NOMO-1 treated with DMSO at 0.1 percent for 48 hours (cell line): ENCODE measurements at regions not wholly inside any gene's neighbourhood (a gene's known extent, or its start where the extent isn't known, plus 50 kb on each side); places are given as distances from the start of the nearest gene placed in this dataset.
A peak's percentile ranks its signal among the peaks of the same experiment; 100 is the strongest.
"Not testable (repeated sequence)": the region's sequence is repeated elsewhere in the genome, so short reads cannot be mapped to it uniquely, and the experiment has no call there.

Experiments used
- DNase-seq: peaks from one replicate; lab custom pipeline; 2025; ENCODE audit not compliant: unreplicated experiment; lab: John Stamatoyannopoulos, UW

DNA sequence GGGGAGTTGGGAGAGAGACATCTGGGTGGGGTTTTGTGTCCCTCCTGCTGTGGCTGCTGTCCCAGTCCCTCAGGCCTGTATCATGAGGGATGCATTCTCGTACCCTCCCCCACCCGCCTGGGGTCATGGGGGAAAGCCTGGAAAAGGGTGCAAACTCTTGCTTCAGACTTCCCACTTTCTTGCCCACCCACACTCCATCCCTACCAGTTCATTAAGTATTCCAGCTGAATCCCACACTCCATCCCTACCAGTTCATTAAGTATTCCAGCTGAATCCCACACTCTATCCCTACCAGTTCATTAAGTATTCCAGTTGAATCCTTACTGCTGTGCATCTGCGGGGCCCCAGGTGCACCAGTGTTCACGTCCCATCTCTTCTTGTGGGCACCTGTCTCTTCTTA, 116.3 kb downstream of the ACAA2 start:
- DNase-seq = no peak

DNA sequence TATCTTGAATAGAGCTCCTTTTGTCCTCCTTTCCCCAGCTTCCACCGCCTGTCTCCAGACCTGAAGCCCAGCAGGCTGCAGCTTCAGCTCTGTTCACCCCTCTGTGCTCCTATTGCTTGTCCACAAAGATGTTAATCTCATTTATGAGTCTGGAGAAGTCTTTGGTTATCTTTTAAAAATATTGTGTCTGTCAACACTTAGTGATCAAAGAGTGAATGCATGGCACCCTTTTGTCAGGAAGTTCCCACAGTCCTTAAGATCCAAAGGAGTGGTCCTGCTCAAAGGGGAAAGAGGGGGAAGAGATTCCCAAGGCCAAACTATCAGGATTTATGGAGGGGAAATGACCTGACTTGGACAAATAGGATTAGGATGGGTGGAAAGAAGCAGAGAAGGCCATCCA, 118.9 kb downstream of the ACAA2 start:
- no peak for DNase-seq

DNA sequence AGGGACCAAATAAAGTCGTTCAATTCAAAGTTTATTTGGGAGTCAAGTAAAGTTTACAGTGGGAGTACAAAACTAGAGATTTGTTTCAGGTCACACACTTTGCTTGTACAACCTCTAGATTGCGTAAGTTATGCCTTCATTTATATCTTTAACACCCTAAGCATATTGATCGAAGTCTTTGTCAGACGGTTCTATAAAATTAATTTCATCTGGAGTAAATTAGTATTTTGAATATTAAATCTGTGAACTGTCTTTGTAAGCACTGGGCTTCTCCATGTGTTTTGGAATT, 119.7 kb downstream of the ACAA2 start:
- DNase-seq = no peak

DNA sequence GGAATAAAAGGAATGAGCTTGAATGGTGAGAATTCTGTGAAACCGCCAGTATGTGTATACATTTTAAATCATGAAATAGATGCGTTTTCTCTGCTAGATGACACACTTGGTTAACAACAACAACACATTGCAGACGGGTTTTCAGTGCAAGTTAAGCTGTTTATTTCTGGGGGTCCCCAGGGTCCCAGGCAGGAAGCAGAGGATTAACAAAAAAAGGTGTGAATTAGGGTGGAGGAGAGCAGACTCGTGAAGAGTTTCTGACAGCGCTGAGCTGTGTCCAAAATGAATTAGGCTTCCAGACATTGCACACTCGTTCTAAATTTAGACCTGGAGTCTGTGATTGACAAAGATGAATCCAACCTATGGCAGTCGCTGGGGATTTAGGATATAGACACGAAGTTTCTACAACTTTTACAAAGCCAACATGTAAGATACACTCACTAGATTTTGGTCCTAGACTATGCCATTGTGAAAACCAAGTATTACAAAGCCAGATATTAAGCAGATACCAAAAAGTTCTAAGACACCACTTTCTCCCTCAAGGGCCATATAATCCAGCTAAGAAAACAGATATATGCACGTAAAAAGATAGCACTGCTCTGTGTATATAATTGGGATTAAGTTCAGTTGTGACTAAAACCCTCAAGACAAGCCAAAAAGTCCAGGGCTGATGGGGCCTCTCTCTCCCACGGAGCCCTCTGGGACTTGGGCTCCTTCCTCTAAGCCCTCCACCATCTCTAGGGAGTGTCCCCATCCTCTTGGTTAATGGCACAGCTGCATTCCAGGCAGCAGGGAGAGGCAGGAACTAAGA, 120.2 kb downstream of the ACAA2 start:
- DNase-seq = no peak

DNA sequence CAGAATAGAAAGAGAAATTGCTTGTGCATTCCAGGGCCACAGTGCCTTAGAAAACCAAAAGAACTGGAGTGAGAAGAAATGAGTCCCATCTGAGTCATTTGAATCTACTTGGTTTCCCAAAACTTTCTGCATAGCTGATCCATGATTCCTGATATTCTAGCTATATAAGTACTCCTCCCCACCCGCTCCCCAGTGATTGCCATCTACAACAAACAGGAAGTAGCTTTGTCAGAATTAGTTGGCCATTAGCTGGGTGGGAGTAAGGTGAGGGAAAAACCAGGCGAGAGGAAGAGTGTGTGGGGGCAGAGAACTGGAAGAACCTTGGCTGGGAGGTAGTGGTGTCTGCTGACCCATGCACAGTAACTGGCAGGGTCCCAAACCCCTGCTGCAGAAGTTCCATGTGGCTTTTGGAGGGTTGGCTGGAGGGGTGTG, 122.1 kb downstream of the ACAA2 start:
- DNase-seq = no peak

DNA sequence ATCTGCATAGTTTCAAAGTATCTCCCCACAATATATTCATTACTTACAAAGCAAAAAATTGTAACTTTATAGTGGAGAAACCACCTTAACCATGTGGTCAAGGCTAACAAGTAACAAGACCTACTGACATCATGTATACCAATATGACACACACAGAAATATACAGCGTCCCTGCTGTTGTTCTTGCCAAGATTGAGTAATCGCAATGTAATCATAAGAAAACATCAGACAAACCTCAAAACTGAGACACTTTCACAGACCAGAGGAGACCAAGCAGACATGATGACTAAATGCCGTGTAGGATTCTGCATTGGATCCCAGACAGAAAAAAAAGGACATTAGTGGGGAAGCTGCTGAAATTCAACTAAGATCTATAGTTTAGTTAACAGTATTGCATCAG, 123.0 kb downstream of the ACAA2 start:
- no peak for DNase-seq

DNA sequence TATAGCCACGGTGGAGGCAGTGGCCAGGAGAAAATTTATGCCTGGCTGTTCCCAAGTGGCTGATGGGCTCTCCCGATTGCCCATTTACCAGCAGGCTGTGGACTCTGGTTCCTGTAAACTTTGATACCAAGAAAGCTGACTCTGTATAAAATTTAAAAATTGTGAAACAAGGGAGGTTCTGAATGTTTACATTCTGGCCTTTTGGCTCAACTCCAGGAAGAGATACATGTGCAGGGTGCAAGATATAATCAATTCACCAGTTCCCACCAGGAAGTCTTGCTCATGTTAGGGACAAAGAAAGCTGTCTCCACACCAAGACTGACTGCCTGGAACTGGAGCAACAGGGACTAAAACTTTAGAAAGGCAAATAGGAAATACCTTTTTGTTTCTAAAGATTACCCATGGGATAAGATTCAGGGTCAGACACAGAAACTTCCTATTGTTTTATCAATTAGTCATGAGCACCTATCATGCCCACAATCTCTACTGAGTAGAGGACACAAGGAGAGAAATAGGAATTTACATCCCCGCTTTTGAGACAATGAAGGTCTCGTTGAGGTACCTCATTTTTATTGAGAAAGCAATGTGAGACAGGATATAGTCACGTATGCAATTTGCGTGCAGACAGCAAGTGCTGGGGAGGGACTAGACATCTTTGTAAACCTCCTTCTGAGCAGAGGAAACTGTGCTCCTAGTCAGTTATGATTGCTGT, 123.5 kb downstream of the LIPG start:
- DNase-seq = no peak

DNA sequence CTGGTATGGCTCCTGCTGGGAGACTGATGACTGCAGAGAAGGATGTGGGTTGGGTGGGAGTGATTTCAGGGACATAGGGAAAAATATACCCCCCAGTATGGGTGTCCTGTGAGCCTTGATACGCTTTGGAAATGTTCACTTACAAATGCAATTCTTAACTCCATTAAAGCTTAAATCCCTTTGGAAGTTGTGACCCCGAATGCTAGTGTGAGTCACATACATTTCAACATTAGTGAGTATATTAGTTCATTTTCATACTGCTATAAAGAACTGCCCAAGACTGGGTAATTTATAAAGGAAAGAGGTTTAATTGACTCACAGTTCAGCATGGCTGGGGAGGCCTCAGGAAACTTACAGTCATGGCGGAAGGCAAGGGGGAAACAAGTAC, 120.9 kb downstream of the LIPG start:
- not testable (repeated sequence) for DNase-seq

DNA sequence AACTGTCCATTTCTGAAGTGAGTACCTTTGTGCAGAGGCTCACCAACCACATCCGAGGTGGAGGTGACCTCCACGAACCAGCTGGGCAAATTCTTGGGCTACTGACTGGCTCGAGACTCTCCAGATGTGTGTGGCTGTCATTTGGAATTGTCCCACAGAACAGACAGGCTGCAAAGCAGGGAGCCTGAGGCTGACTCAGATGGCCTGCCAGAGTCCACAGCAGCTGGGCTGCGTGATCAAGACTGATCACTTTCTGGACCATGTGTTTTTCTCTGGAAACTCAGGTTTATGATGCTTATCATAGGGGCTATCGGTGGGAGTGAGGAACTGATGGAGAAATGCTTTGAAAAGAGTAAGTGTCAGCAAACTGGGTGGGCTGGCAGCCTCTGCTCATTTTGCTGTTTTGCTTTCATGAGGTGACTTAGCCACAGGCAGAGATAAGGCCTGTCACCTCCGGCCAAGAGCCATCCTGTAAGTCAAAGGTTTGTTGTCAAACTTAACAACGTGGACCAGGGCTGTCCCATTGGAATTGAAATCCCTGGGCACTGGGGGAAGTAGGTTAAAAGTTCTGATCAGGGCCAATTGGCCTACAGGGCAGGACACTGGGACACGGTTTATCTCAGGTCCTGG, 120.4 kb downstream of the LIPG start:
- DNase-seq = no peak

DNA sequence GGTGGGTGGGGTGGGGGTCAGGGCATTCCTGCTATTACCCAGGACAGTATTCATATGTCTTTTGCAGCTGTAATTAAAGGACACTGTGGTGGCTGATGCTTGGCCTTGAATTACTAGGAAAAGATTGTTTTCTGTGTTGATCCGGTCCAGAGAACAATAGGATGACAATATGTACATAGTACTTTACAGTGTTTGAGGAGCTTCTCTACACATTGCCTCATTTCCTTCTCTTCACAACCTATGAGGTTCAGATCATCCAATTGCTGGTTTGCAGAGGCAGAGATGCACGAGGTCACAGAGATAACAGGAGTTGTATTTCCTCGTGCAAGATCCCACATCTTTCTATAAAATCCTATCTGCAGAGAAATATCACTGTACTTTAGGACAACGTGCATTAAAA, 119.5 kb downstream of the LIPG start:
- no peak for DNase-seq

DNA sequence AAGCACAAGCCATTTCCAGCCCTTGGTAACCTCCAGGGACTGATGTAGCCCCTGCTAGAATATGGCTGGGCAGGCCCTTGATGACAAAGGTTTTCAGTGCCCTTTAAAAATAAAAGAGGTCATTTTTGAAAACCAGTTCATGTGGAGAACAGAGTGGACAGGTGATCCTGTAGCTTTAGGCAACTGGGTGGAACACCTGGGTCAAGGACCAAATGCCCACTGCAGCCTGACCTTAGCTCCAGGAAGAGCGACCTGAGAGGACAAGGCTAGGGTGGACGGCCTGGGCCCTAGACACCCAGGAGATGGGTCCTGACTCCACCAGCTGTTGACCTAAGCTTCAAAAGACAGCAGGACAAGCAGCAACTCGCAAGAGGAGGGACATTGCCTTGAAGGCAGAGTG, 116.6 kb downstream of the LIPG start:
- DNase-seq = no peak

DNA sequence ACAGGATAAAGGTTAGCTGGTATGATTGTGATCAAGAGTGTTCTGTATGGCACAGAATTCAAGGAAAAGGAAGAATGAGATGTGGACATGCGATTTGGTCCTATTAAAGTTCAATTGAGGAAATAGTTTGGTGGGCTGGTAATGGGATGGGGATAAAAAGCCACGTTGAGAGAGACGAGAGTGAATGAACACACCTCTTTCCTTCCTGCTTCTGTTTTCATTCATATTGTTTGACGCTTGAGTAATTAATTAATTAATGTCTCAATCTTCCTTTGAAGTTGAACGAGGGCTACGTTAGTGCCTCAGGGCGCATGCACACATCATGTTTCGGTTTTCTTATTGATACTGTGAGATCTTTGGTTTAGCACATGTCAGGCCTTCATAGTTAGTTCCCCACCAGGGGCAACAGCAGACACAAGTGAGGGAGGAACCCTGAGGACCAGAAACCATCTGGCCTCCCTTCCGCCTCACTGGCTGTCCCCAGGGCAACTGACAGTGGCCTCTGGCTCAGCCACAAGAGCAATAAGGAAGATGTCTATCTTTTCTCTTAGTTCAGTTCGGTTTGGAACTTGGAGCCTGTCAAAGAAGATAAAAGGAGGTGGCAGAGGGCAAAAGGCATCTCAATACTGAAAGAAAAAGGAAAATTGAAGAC, 116.0 kb downstream of the LIPG start:
- no peak for DNase-seq

DNA sequence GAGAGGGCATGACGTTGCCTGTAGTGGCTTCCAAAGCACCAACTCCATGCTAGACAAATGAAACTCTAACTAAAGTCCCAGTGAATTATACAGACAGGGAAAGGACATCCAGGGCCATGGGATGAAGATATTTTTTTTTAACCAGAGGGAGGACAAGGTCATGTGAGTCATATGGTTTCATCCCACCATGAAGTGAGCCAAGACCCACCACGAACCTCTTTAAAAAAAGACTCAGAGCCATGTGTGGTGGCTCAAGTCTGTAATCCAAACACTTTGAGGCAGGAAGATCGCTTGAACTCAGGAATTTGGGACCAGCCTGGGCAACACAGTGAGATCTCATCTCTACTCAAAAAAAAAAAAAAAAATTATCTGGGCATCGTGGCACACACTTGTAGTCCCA, 115.2 kb downstream of the LIPG start:
- DNase-seq = no peak

DNA sequence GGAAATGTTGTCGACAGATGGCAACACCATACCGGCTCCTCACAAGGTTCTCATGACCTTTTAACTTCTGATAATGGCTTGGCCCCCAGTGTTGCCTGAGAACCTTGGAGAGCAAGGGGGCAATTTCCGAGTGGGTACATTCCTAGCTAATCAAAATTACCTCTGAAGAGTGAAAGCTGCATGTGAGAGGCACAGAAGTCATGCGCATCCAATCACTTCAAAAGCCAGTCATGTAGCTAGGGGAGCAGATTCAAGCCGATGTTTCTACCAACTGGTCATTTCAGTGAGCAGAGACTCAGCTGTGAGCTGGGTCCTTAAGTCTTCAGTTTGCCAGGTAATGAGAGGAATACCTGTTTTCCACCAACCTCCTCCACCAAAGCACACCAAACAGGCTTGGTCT, 111.4 kb downstream of the LIPG start:
- no peak for DNase-seq

DNA sequence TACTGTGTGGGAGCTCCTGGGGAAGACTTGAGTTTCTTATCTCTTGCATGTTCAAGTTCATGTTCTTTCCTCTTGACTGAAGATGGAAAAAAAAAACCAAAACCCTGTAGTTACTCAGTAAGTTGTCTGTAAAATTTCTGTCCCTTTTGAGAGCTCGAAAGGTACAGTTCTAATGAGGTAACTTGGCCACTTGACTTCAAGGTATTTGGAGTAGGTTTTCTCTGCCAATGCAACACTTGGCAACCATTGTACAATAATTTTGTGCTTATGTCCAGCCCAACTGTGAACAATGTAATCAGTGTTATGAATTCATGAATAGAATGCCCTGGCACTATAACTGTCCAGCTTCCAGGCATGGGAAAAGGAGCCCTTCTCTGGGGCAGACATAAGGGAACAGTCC, 111.0 kb downstream of the LIPG start:
- DNase-seq = no peak

DNA sequence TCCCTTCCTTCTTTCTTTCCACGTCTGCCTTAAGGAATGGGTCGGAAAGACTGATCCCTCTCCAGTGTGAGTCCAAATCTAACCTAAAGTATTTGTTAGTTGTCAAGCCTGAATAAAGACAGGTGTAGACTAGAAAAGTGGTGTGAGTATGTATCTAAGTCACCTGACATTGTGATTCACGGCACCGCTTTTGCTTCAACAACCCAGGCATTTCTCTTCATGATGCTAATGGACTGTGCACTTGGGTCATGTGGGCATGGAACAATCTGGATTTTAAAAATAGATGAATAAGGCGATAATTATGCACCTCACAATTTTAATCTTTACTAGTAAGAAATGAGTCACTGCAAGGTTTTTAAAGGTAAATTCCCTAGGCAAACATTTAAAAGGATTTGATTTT, 107.5 kb downstream of the LIPG start:
- DNase-seq = no peak

DNA sequence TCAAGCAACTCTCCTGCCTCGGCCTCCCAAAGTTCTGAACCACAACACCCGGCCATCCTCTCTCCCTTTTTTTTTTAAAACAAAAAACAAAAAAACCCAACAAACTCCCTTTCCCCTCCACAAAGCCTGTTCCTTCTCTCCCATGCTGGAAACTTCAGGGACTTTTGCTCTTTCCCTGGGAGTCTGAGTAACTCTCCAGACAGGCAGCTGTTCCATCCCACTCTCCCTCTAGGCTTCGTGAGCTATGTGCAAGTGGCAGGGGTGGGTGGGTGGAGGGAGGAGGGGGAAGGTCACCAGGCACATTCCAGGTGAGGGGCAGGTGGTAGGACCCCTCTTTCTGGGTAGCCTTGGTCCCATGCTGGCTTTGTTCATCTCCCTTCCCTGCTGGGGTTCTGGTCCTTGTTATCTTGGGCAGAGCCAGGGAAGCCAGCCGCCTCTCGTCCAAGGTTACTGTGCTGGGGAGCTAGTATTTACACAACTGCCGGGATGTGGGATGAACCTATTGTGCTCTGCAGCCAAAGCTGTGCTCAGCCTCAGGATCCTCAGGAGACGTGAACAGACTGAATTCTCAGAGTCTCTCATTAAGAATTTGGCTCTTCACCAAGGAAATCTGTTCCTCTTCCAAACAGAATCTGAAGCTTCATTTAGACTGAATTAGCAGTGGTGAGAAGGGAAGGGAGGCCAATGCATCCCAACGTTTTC, 106.9 kb downstream of the LIPG start:
- no peak for DNase-seq

DNA sequence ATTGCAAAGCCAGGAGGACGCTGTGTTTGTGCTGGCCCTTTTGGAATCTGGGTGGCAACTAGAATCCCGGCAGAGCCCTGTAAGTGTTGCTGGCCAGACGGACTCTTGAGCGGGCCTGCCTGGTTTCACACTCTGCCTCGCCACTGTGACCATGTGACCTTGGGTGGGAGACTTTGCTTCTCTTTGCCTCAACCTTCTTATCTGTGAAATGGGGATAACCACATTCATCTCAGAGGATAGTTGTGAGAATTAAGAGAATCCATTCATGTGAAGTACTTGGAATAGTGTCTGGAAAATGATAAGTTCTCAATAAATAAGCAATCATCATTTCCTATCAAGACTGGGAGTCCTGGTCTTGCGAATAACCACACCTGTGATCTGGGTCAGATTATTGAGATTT, 105.6 kb downstream of the LIPG start:
- no peak for DNase-seq

DNA sequence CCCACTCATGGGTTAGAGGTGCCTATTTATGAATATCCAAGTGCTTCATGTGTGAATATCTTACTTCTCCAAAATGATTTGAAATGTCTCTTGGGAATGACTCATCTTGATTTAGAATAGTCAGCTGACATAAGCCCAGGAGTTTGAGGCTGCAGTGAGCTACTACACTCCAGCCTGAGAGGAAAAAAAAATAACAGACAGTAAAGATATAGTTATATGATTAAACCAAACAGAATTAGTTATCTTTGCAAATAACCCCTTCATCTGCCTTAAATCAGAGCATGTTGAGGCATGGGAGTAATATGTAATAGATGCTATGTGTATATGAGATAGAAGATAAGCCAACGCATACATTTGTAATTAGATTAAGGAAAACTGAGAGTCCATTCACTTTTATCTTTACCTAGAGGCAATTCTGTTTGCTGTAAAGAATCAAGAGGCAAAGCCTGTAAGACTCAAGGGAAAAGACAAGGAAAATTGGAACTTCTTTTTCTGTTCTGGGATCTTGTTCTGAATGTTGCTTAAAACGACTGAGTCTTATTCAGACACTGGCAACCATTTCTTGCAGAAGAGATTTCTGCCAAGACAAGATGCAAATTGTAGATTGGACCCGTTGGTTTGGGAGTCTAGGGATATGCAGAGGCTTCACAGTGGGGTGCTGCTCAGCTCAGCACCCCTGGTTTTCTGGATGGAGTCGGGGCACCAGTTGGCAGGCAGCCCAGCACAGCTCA, 104.4 kb downstream of the LIPG start:
- DNase-seq = peak; percentile 31
